HepG2 (cell line): ENCODE measurements at regions not wholly inside any gene's neighbourhood (a gene's known extent, or its start where the extent isn't known, plus 50 kb on each side); places are given as distances from the start of the nearest gene placed in this dataset.

ENCODE experiments used
- FOSL2 ChIP-seq: sonication (generic); formaldehyde crosslinking; IDR thresholded peaks from 2 replicates; pipeline ENCODE4 v1.4.0; 2020; ENCODE audit warnings: missing genetic modification reagents
- MAFK ChIP-seq, 2 experiments: IDR thresholded peaks in 1 of 2; conservative IDR thresholded peaks in 1 of 2; 2 replicates each; pipeline ENCODE4 v1.6.1; 2011; ENCODE audit warnings: improper control_type of control experiment in 2 of 2, low read length in 2 of 2
- NR2F1 ChIP-seq, 2 experiments: fragments of 450-650 bp in 1 of 2; formaldehyde crosslinking in 1 of 2; IDR thresholded peaks; 2 replicates each; pipeline versions ENCODE4 v1.5.0 to v1.6.1; 2016 to 2020; ENCODE audit warnings: mild to moderate bottlenecking in 1 of 2, missing compliant biosample characterization in 1 of 2, missing genetic modification reagents in 1 of 2, moderate library complexity in 1 of 2
- SAP130 ChIP-seq: IDR thresholded peaks from 2 replicates; pipeline ENCODE4 v1.6.1; 2016; ENCODE audit warnings: low read depth
- ZNF10 ChIP-seq: sonication (generic); formaldehyde crosslinking; IDR thresholded peaks from 2 replicates; pipeline ENCODE4 v1.4.0; 2020; ENCODE audit warnings: mild to moderate bottlenecking, low read depth, missing genetic modification reagents, borderline replicate concordance
- TF ChIP-seq, protein P1 (sequence below): sonication (generic); formaldehyde crosslinking; IDR thresholded peaks from 2 replicates; pipeline ENCODE4 v1.4.0; 2020; ENCODE audit warnings: mild to moderate bottlenecking, missing genetic modification reagents
- TF ChIP-seq, protein P2 (sequence below): IDR thresholded peaks from 2 replicates; pipeline ENCODE4 v1.6.1; 2012; ENCODE audit warnings: low read depth, low read length, improper control_type of control experiment

DNA sequence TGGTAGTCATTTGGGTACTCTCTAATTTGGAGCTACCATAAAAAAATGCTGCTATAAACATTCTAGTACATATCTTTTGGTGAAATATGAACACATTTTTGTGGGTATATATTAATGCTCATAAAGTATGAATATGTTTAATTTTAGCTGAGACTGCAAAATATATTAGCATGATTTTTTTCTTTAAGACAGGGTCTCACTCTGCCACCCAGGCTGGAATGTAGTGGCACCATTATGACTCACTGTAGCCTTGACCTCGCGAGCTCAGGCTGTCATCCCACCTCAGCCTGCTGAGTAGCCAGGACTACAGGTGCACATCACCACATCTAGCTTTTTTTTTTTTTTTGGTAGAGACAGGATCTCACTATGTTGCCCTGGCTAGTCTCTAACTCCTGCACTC lies 371.7 kb downstream of the SOX9 start (continued):
- TF ChIP-seq, protein P1, sequence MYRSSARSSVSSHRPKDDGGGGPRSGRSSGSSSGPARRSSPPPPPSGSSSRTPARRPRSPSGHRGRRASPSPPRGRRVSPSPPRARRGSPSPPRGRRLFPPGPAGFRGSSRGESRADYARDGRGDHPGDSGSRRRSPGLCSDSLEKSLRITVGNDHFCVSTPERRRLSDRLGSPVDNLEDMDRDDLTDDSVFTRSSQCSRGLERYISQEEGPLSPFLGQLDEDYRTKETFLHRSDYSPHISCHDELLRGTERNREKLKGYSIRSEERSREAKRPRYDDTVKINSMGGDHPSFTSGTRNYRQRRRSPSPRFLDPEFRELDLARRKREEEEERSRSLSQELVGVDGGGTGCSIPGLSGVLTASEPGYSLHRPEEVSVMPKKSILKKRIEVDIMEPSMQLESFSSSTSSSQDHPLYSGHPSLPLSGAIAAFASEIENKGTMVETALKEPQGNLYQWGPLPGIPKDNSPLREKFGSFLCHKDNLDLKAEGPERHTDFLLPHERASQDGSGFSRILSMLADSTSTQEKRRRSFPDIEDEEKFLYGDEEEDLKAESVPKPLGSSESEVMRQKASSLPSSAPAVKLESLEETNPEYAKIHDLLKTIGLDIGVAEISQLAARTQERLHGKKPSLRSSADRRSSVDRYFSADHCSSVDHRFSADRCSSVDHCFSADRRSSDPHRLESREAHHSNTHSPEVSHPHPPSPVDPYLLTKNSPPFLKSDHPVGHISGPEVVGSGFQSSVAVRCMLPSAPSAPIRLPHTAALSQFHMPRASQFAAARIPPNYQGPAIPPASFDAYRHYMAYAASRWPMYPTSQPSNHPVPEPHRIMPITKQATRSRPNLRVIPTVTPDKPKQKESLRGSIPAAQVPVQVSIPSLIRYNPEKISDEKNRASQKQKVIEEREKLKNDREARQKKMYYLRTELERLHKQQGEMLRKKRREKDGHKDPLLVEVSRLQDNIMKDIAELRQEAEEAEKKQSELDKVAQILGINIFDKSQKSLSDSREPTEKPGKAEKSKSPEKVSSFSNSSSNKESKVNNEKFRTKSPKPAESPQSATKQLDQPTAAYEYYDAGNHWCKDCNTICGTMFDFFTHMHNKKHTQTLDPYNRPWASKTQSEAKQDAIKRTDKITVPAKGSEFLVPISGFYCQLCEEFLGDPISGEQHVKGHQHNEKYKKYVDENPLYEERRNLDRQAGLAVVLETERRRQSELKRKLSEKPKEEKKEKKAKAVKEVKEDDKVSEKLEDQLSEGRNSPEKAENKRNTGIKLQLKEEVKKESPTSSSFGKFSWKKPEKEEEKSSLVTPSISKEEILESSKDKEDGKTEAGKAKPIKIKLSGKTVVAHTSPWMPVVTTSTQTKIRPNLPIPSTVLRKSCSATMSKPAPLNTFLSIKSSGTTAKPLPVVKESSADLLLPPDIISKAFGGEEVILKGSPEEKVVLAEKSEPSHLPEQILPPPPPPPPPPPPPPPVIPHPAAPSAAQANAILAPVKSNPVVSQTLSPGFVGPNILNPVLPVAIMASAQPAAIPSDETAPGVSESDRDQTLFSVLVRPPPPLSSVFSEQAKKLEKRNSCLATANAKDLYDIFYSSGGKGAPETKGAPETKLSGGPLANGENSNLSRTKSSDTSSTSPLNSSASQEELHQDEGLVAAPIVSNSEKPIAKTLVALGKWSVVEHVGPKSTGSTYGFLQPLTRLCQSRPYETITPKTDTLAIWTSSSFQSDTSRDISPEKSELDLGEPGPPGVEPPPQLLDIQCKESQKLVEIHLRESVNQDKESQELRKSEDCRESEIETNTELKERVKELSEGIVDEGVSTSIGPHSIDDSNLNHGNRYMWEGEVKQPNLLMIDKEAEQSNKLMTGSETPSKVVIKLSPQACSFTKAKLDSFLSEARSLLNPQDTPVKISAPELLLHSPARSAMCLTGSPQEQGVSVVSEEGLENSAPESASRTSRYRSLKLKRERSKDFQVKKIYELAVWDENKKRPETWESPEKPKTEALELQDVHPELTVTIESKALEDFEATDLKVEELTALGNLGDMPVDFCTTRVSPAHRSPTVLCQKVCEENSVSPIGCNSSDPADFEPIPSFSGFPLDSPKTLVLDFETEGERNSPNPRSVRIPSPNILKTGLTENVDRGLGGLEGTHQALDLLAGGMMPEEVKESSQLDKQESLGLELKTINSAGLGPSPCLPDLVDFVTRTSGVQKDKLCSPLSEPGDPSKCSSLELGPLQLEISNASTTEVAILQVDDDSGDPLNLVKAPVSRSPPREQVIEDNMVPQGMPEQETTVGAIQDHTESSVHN (CRISPR knock-in tag), result no peak
- TF ChIP-seq ZNF10 (no peak), FOSL2 (CRISPR knock-in tag) (peak; percentile 92), NR2F1 (CRISPR knock-in tag; IDR thresholded peaks at IDR 0.05) (0 out of 4 replicates have a peak, but pooled peaks of 1 of the 2 experiments have one; percentile 30), SAP130 (CRISPR knock-in tag) (0 out of 2 replicates have a peak, but pooled peaks have one; percentile 14), MAFK (conservative IDR thresholded peaks at IDR 0.05 in 1 of 2, IDR thresholded peaks at IDR 0.05 in 1 of 2; ENCODE audit: low read length in 2 of 2) (peak; percentile 91 to 97)
- TF ChIP-seq, protein P2, sequence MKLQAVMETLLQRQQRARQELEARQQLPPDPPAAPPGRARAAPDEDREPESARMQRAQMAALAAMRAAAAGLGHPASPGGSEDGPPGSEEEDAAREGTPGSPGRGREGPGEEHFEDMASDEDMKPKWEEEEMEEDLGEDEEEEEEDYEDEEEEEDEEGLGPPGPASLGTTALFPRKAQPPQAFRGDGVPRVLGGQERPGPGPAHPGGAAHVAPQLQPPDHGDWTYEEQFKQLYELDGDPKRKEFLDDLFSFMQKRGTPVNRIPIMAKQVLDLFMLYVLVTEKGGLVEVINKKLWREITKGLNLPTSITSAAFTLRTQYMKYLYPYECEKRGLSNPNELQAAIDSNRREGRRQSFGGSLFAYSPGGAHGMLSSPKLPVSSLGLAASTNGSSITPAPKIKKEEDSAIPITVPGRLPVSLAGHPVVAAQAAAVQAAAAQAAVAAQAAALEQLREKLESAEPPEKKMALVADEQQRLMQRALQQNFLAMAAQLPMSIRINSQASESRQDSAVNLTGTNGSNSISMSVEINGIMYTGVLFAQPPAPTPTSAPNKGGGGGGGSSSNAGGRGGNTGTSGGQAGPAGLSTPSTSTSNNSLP, result no peak
- TF ChIP-seq, all 625 proteins: peak for 11
